ENCODE measurements at regions not wholly inside any gene's neighbourhood (a gene's known extent, or its start where the extent isn't known, plus 50 kb on each side); places are given as distances from the start of the nearest gene placed in this dataset.
"Not testable (repeated sequence)": the region's sequence is repeated elsewhere in the genome, so short reads cannot be mapped to it uniquely, and the experiment has no call there.

GRCh38 chr21:15282665-15283064, 217.9 kb upstream of the NRIP1 start:
- Mint-ChIP-seq H3K4me1 (no peaks in the 10 kb centered on the region), H3K4me3 (no peak overlapping the region), H3K27ac (no peak overlapping the region), H3K27me3 (peaks cover 22% of the 10 kb centered on the region), H3K36me3 (no peaks in the 10 kb centered on the region), H3K9me3 (peaks cover 5% of the 10 kb centered on the region)
- no peak for ATAC-seq

- H3K27ac Mint-ChIP-seq = no peak overlapping the region
- peaks cover 5% of the 10 kb centered on the region for H3K9me3 Mint-ChIP-seq
- H3K36me3 Mint-ChIP-seq = no peaks in the 10 kb centered on the region
- H3K4me3 Mint-ChIP-seq = no peak overlapping the region
- peaks cover 22% of the 10 kb centered on the region for H3K27me3 Mint-ChIP-seq
- no peak for ATAC-seq
- no peaks in the 10 kb centered on the region for H3K4me1 Mint-ChIP-seq
Observed at GRCh38 chr21:15283138-15283537, 218.3 kb upstream of the NRIP1 start.

GRCh38 chr21:15283789-15284188, 219.0 kb upstream of the NRIP1 start:
- Mint-ChIP-seq H3K9me3 (peaks cover 5% of the 10 kb centered on the region), H3K4me3 (no peak overlapping the region), H3K27ac (no peak overlapping the region), H3K27me3 (peaks cover 22% of the 10 kb centered on the region), H3K4me1 (no peaks in the 10 kb centered on the region), H3K36me3 (no peaks in the 10 kb centered on the region)
- ATAC-seq = no peak

- H3K9me3 Mint-ChIP-seq = peaks cover 5% of the 10 kb centered on the region
- no peaks in the 10 kb centered on the region for H3K4me1 Mint-ChIP-seq
- no peak overlapping the region for H3K27ac Mint-ChIP-seq
- peaks cover 22% of the 10 kb centered on the region for H3K27me3 Mint-ChIP-seq
- no peaks in the 10 kb centered on the region for H3K36me3 Mint-ChIP-seq
- no peak overlapping the region for H3K4me3 Mint-ChIP-seq
- no peak for ATAC-seq
Observed at GRCh38 chr21:15285556-15285955, 220.8 kb upstream of the NRIP1 start.

- Mint-ChIP-seq H3K36me3 (no peaks in the 10 kb centered on the region), H3K4me1 (no peaks in the 10 kb centered on the region), H3K27ac (no peak overlapping the region), H3K27me3 (no peaks in the 10 kb centered on the region), H3K9me3 (no peaks in the 10 kb centered on the region), H3K4me3 (no peak overlapping the region)
- peak; percentile 9 for ATAC-seq
Observed at GRCh38 chr21:15289246-15289645, 224.4 kb upstream of the NRIP1 start.

GRCh38 chr21:15289896-15290841, 225.4 kb upstream of the NRIP1 start:
- no peaks in the 10 kb centered on the region for H3K9me3 Mint-ChIP-seq
- H3K27me3 Mint-ChIP-seq = no peaks in the 10 kb centered on the region
- no peaks in the 10 kb centered on the region for H3K36me3 Mint-ChIP-seq
- no peak overlapping the region for H3K27ac Mint-ChIP-seq
- H3K4me1 Mint-ChIP-seq = no peaks in the 10 kb centered on the region
- no peak for ATAC-seq
- H3K4me3 Mint-ChIP-seq = no peak overlapping the region

GRCh38 chr21:15291621-15292266, 226.9 kb upstream of the NRIP1 start:
- Mint-ChIP-seq H3K9me3 (no peaks in the 10 kb centered on the region), H3K4me1 (no peaks in the 10 kb centered on the region), H3K27ac (no peak overlapping the region), H3K27me3 (no peaks in the 10 kb centered on the region), H3K36me3 (no peaks in the 10 kb centered on the region), H3K4me3 (no peak overlapping the region)
- no peak for ATAC-seq

- no peak overlapping the region for H3K4me3 Mint-ChIP-seq
- H3K27me3 Mint-ChIP-seq = no peaks in the 10 kb centered on the region
- no peaks in the 10 kb centered on the region for H3K9me3 Mint-ChIP-seq
- H3K27ac Mint-ChIP-seq = no peak overlapping the region
- H3K4me1 Mint-ChIP-seq = no peaks in the 10 kb centered on the region
- no peaks in the 10 kb centered on the region for H3K36me3 Mint-ChIP-seq
- no peak for ATAC-seq
Observed at GRCh38 chr21:15293240-15293639, 228.4 kb upstream of the NRIP1 start.

GRCh38 chr21:15295875-15296274, 231.1 kb upstream of the NRIP1 start:
- Mint-ChIP-seq H3K4me1 (no peaks in the 10 kb centered on the region), H3K27me3 (no peaks in the 10 kb centered on the region), H3K27ac (no peak overlapping the region), H3K9me3 (peaks cover 3% of the 10 kb centered on the region), H3K4me3 (no peak overlapping the region), H3K36me3 (no peaks in the 10 kb centered on the region)
- no peak for ATAC-seq

- Mint-ChIP-seq H3K27ac (no peak overlapping the region), H3K4me1 (no peaks in the 10 kb centered on the region), H3K4me3 (no peak overlapping the region), H3K9me3 (peaks cover 11% of the 10 kb centered on the region), H3K36me3 (no peaks in the 10 kb centered on the region), H3K27me3 (no peaks in the 10 kb centered on the region)
- no peak for ATAC-seq
Observed at GRCh38 chr21:15297824-15298223, 233.0 kb upstream of the NRIP1 start.

GRCh38 chr21:15298306-15298705, 233.5 kb upstream of the NRIP1 start:
- Mint-ChIP-seq H3K36me3 (no peaks in the 10 kb centered on the region), H3K27me3 (no peaks in the 10 kb centered on the region), H3K4me1 (no peaks in the 10 kb centered on the region), H3K9me3 (peaks cover 11% of the 10 kb centered on the region), H3K4me3 (no peak overlapping the region), H3K27ac (no peak overlapping the region)
- no peak for ATAC-seq

GRCh38 chr21:15298755-15299154, 234.0 kb upstream of the NRIP1 start:
- not testable (repeated sequence) for H3K4me1 Mint-ChIP-seq, H3K27me3 Mint-ChIP-seq, H3K4me3 Mint-ChIP-seq, ATAC-seq, H3K36me3 Mint-ChIP-seq, H3K27ac Mint-ChIP-seq
- H3K9me3 Mint-ChIP-seq = peaks cover 11% of the 10 kb centered on the region

- Mint-ChIP-seq H3K36me3 (no peaks in the 10 kb centered on the region), H3K4me1 (no peaks in the 10 kb centered on the region), H3K4me3 (no peak overlapping the region), H3K27me3 (no peaks in the 10 kb centered on the region), H3K27ac (no peak overlapping the region), H3K9me3 (peaks cover 11% of the 10 kb centered on the region)
- ATAC-seq = no peak
Observed at GRCh38 chr21:15300131-15300530, 235.3 kb upstream of the NRIP1 start.

- Mint-ChIP-seq H3K9me3 (peaks cover 11% of the 10 kb centered on the region), H3K4me1 (no peaks in the 10 kb centered on the region), H3K27me3 (no peaks in the 10 kb centered on the region), H3K36me3 (no peaks in the 10 kb centered on the region), H3K27ac (no peak overlapping the region), H3K4me3 (no peak overlapping the region)
- no peak for ATAC-seq
Observed at GRCh38 chr21:15301014-15301413, 236.2 kb upstream of the NRIP1 start.

GRCh38 chr21:15301736-15302135, 236.9 kb upstream of the NRIP1 start:
- peaks cover 11% of the 10 kb centered on the region for H3K9me3 Mint-ChIP-seq
- H3K27ac Mint-ChIP-seq = no peak overlapping the region
- H3K4me1 Mint-ChIP-seq = no peaks in the 10 kb centered on the region
- H3K27me3 Mint-ChIP-seq = no peaks in the 10 kb centered on the region
- no peaks in the 10 kb centered on the region for H3K36me3 Mint-ChIP-seq
- no peak overlapping the region for H3K4me3 Mint-ChIP-seq
- ATAC-seq = no peak

- Mint-ChIP-seq H3K4me1 (no peaks in the 10 kb centered on the region), H3K27ac (no peak overlapping the region), H3K27me3 (no peaks in the 10 kb centered on the region), H3K9me3 (peaks cover 7% of the 10 kb centered on the region), H3K4me3 (no peak overlapping the region), H3K36me3 (no peaks in the 10 kb centered on the region)
- ATAC-seq = no peak
Observed at GRCh38 chr21:15306271-15306670, 241.5 kb upstream of the NRIP1 start.
